ENCODE measurements at regions not wholly inside any gene's neighbourhood (a gene's known extent, or its start where the extent isn't known, plus 50 kb on each side); places are given as distances from the start of the nearest gene placed in this dataset.
"Not testable (repeated sequence)": the region's sequence is repeated elsewhere in the genome, so short reads cannot be mapped to it uniquely, and the experiment has no call there.

DNA sequence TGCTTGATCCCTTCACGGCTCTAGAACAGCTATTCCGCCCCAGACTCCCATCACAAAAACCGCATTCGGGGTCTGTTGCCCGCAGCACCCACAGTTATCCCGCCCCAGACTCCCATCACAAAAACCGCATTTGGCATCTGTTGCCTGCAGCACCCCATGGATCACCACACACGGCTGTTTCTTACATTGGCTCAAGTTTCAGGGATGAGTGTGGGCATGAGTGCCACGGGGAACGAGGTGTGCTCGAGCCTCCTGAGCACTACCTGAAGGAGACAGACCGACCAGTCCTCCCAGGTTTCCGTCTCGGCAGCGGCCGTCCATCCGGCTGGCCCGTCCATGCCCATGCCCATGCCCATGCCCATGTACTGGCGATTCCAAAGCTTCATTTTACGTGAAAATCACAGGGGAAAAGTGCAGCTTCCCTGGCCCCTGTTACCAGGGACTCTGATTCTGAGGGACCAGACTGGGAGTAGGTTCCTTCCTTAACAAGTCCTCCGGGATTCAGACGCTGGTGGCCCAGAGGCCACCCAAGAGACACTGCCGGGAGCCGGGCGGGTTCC, 66.4 kb upstream of the INSIG1 start:
- Histone ChIP-seq H3K27me3 (ENCODE audit: control insufficient read depth, insufficient read depth, low read length) (no peaks in the 10 kb centered on the region), H3K4me1 (ENCODE audit: control insufficient read depth, insufficient read depth, low read length) (peaks cover 15% of the 10 kb centered on the region), H3K9me3 (ENCODE audit: control insufficient read depth, low read depth, low read length) (no peaks in the 10 kb centered on the region), H3K36me3 (ENCODE audit: control insufficient read depth, insufficient read depth, low read length) (no peaks in the 10 kb centered on the region), H3K27ac (ENCODE audit: low read length) (no peak overlapping the region), H3K4me3 (ENCODE audit: low read length) (no peak overlapping the region)
- no peak for DNase-seq
- no CpG with 5 or more reads among the region's 25 CpGs for WGBS (ENCODE audit: insufficient coverage, low lambda C conversion rate)

DNA sequence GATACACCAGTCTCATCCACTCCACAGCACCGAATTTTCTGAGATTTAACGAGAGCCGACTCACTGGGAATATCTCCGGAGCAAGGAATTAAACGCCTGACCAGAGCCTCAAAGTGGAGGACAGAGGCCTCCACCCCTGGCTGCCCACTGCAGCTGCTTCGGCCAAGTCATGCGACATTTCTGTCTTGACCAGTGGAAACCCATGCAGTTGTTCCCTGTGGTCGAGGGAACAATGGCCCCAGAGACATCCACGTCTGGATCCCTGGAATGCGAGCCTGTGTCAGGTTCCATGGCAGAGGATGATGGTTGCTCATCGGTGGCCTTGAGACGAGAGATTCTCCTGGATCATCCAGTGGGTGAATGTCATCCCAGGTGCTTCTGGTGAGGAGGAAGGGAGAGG, 65.7 kb upstream of the INSIG1 start:
- 80% methylated on average over 1 of the region's 12 CpGs for whole genome bisulfite sequencing (ENCODE audit: insufficient coverage, low lambda C conversion rate)
- H3K9me3 ChIP-seq (ENCODE audit: control insufficient read depth, low read depth, low read length): no peaks in the 10 kb centered on the region
- H3K27me3 ChIP-seq (ENCODE audit: control insufficient read depth, insufficient read depth, low read length): no peaks in the 10 kb centered on the region
- DNase-seq: no peak
- no peak overlapping the region for H3K4me3 ChIP-seq (ENCODE audit: low read length)
- peaks cover 15% of the 10 kb centered on the region for H3K4me1 ChIP-seq (ENCODE audit: control insufficient read depth, insufficient read depth, low read length)
- no peaks in the 10 kb centered on the region for H3K36me3 ChIP-seq (ENCODE audit: control insufficient read depth, insufficient read depth, low read length)
- no peak overlapping the region for H3K27ac ChIP-seq (ENCODE audit: low read length)

DNA sequence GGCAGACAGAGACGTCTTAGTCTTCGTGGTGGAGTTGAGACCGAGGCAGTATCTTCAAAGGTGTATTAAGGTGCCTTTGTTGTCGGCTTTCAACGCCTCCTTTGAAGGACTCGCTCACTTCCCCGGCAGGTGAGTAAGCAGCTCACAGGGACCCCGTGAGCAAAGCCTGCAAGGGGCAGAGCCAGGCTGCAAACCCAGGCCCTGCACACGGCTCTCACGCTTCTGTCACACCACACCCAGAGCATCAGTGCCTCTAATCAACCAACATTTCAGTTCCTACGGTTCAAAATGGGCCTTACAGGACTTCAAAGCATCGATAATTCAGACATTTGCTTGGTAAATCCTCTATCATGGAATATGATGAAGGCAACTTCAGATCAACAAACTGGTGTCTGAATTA, 64.8 kb upstream of the INSIG1 start:
- Histone ChIP-seq H3K36me3 (ENCODE audit: control insufficient read depth, insufficient read depth, low read length) (no peaks in the 10 kb centered on the region), H3K27me3 (ENCODE audit: control insufficient read depth, insufficient read depth, low read length) (no peaks in the 10 kb centered on the region), H3K9me3 (ENCODE audit: control insufficient read depth, low read depth, low read length) (no peaks in the 10 kb centered on the region), H3K4me1 (ENCODE audit: control insufficient read depth, insufficient read depth, low read length) (peaks cover 15% of the 10 kb centered on the region), H3K4me3 (ENCODE audit: low read length) (no peak overlapping the region), H3K27ac (ENCODE audit: low read length) (no peak overlapping the region)
- no peak for DNase-seq
- WGBS (ENCODE audit: insufficient coverage, low lambda C conversion rate): 33% methylated on average over 1 of the region's 12 CpGs

DNA sequence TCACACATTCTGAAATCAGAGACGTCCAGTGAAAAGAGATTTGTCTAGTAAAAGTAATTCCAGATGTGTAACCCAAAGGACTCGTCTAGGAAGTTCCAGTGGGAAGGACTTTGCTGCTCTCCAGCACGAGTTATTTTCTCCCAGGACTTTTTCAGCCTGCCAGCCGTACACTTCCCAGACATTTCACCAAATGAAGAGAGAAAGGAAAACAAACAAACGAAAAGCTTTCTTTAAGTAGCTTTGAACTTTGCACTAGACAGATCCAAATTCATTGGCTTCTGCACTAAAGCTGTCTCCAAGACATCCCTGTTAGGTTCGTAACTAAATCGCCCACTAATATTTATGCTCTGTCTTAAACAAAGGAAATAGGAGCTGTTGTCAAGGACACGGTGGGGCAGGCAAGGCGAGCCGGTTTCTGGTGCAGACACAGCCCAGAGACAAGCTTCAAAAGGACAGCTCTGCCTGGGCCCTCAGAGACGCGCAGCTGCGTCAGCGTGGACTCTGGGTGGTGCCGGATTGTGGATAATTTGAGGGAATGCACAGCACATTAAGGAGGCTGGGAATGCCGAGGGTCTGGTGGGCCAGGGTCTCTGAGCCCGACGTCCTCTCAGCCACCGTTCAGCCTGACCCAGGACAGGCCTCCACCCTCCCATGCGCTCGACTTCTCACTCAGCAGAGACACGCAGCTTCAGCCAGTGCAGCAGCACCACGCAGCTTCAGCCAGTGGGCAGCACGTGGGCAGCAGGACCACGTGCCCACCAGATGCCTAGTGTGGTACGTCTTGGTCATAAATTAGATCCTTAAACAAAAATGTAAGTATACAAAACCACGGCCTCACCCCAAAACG, 64.1 kb upstream of the INSIG1 start:
- Histone ChIP-seq H3K9me3 (ENCODE audit: control insufficient read depth, low read depth, low read length) (no peaks in the 10 kb centered on the region), H3K36me3 (ENCODE audit: control insufficient read depth, insufficient read depth, low read length) (no peaks in the 10 kb centered on the region), H3K4me1 (ENCODE audit: control insufficient read depth, insufficient read depth, low read length) (peaks cover 15% of the 10 kb centered on the region), H3K4me3 (ENCODE audit: low read length) (no peak overlapping the region), H3K27me3 (ENCODE audit: control insufficient read depth, insufficient read depth, low read length) (no peaks in the 10 kb centered on the region), H3K27ac (ENCODE audit: low read length) (no peak overlapping the region)
- WGBS (ENCODE audit: insufficient coverage, low lambda C conversion rate): no CpG with 5 or more reads among the region's 28 CpGs
- DNase-seq: peak in 1 of 2 donors; percentile 42

DNA sequence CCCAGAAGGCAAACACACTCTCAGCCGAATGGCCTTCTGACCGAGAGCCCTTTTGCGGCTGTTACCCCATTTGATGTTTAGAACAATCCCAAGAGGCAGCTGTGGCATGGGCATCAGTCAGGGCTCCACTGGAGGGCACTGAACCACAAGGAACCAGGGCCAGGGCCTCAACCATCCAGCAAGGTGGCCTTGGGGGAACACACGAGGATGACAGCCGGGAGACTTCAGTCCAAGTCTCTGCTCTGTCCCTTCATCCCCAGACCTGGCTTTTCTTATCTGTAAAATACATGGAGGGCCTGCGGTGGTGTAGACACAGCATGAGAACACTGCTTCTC, 63.6 kb upstream of the INSIG1 start:
- H3K4me3 ChIP-seq (ENCODE audit: low read length): no peak overlapping the region
- H3K9me3 ChIP-seq (ENCODE audit: control insufficient read depth, low read depth, low read length): no peaks in the 10 kb centered on the region
- peaks cover 15% of the 10 kb centered on the region for H3K4me1 ChIP-seq (ENCODE audit: control insufficient read depth, insufficient read depth, low read length)
- H3K27ac ChIP-seq (ENCODE audit: low read length): no peak overlapping the region
- no peaks in the 10 kb centered on the region for H3K36me3 ChIP-seq (ENCODE audit: control insufficient read depth, insufficient read depth, low read length)
- peak in 1 of 2 donors; percentile 12 for DNase-seq
- WGBS (ENCODE audit: insufficient coverage, low lambda C conversion rate): no CpG with 5 or more reads among the region's 6 CpGs
- no peaks in the 10 kb centered on the region for H3K27me3 ChIP-seq (ENCODE audit: control insufficient read depth, insufficient read depth, low read length)

DNA sequence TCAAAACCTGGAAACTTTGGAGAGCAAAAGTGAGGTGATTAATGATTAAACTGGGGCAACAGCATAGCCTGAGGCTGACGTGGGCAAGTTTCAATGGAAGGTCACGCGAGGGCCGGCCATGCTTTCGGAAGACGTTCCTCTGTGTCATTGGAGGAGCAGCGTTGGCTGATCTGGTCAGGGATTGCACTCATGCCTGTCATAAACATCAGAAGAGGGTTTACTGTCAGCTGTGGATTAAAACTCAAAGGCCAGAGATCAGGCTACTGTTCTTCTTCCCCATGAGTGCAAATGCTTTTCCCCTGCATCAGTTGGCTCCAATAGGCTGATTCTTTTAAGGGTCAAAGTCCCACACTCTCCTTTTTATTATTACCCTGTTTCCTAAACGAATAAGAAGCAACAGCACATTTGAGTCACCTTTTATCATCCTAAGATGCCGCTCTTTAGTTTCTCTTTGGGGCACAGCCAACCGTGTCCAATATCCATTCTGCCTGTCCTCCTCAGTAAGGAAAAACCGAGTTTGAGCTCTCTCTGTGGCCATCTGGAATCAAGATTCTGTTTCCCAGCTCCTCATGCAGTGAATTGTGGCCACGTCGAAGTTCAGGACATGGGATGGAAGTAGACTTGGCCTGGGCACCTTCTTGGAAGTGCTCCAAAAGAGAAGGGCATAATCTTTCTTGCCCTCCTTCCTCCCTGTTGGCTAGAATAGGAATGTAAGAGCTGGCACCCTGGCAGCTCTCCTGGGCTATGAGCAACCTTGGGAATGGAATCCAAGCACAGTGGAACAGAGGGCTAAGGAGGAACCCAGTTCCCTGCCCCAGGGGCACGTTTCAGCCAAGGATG, 62.5 kb upstream of the INSIG1 start:
- peak overlapping the region; percentile 62 for H3K27ac ChIP-seq (ENCODE audit: low read length)
- DNase-seq: peak; percentile 76 to 88
- 17% methylated on average over 1 of the region's 14 CpGs for WGBS (ENCODE audit: insufficient coverage, low lambda C conversion rate)

DNA sequence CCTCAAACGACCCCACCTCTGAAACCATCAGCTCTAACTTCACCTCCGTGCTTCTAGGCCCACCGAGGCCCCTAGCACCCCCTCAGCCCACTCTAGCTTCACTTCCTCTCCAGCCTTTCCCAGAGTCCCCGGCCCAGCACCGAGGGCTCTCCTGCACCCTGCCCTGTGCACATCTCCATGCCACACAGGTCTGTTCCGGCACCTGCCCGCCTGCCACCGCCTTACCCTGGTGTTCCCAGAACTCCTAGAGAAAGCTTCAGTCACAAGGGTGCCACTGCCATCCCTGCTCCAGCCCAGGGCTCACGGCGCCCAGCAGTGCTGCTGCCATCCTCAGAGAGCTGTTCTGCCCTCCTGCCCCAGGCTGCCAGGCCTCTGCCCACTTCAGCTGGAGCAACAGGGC, 61.3 kb upstream of the INSIG1 start:
- WGBS (ENCODE audit: insufficient coverage, low lambda C conversion rate): no CpG with 5 or more reads among the region's 10 CpGs
- Histone ChIP-seq H3K36me3 (ENCODE audit: control insufficient read depth, insufficient read depth, low read length) (no peaks in the 10 kb centered on the region), H3K9me3 (ENCODE audit: control insufficient read depth, low read depth, low read length) (no peaks in the 10 kb centered on the region), H3K4me1 (ENCODE audit: control insufficient read depth, insufficient read depth, low read length) (peaks cover 15% of the 10 kb centered on the region), H3K27ac (ENCODE audit: low read length) (no peak overlapping the region), H3K27me3 (ENCODE audit: control insufficient read depth, insufficient read depth, low read length) (no peaks in the 10 kb centered on the region), H3K4me3 (ENCODE audit: low read length) (no peak overlapping the region)
- DNase-seq: no peak

More for the DNA sequence above, 62.5 kb upstream of the INSIG1 start:
- Histone ChIP-seq H3K27me3 (ENCODE audit: control insufficient read depth, insufficient read depth, low read length) (no peaks in the 10 kb centered on the region), H3K4me3 (ENCODE audit: low read length) (no peak overlapping the region), H3K9me3 (ENCODE audit: control insufficient read depth, low read depth, low read length) (no peaks in the 10 kb centered on the region), H3K36me3 (ENCODE audit: control insufficient read depth, insufficient read depth, low read length) (no peaks in the 10 kb centered on the region), H3K4me1 (ENCODE audit: control insufficient read depth, insufficient read depth, low read length) (peaks cover 15% of the 10 kb centered on the region)

DNA sequence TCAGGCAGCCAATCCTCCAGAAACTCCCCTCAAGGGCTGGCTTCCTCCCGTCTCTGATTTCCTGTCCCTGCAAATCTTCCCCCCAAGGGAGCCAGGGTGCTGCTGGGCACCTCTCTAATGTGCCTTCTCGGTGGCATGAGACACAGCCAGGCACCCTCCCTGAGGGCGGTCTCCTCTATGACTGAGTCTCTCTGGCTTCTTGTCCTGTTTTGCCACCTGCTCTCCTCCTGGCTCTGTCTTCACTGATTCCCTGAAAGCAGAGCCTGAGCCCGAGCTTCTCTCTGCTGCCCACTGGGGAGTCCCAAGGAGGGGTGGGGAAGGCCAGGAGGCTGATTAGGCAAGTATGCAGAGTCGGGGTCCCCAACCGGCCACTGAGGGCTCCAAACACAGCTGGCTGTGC, 60.4 kb upstream of the INSIG1 start:
- no peak overlapping the region for H3K4me3 ChIP-seq (ENCODE audit: low read length)
- no peak overlapping the region for H3K27ac ChIP-seq (ENCODE audit: low read length)

DNA sequence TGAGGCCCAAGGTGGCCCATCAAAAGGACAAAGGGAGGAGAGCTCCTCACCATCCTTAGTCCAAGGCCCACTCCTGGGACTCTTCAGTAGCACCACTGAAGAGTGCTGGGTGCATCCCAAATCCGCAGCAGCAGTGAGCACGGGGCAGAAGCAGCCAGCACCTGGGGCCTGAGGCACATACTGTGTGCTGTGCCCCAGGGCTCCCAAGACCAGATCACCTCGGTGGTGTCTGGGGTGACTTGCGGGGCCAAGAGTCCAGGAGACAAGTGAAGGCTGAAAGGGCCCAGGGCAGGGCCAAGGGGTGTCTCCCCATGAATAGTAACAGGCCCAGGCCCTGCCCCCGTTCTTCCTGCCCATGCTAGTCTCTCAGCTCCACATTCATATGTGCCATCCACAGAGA, 59.9 kb upstream of the INSIG1 start:
- H3K36me3 ChIP-seq (ENCODE audit: control insufficient read depth, insufficient read depth, low read length): no peaks in the 10 kb centered on the region
- H3K4me3 ChIP-seq (ENCODE audit: low read length): no peak overlapping the region
- H3K27ac ChIP-seq (ENCODE audit: low read length): no peak overlapping the region
- peaks cover 15% of the 10 kb centered on the region for H3K4me1 ChIP-seq (ENCODE audit: control insufficient read depth, insufficient read depth, low read length)
- WGBS (ENCODE audit: insufficient coverage, low lambda C conversion rate): no CpG with 5 or more reads among the region's 5 CpGs
- H3K27me3 ChIP-seq (ENCODE audit: control insufficient read depth, insufficient read depth, low read length): no peaks in the 10 kb centered on the region
- no peaks in the 10 kb centered on the region for H3K9me3 ChIP-seq (ENCODE audit: control insufficient read depth, low read depth, low read length)
- DNase-seq: no peak

More for the DNA sequence above, 60.4 kb upstream of the INSIG1 start:
- Histone ChIP-seq H3K27me3 (ENCODE audit: control insufficient read depth, insufficient read depth, low read length) (no peaks in the 10 kb centered on the region), H3K4me1 (ENCODE audit: control insufficient read depth, insufficient read depth, low read length) (peaks cover 15% of the 10 kb centered on the region), H3K9me3 (ENCODE audit: control insufficient read depth, low read depth, low read length) (no peaks in the 10 kb centered on the region), H3K36me3 (ENCODE audit: control insufficient read depth, insufficient read depth, low read length) (no peaks in the 10 kb centered on the region)
- no peak for DNase-seq
- WGBS (ENCODE audit: insufficient coverage, low lambda C conversion rate): no CpG with 5 or more reads among the region's 6 CpGs

DNA sequence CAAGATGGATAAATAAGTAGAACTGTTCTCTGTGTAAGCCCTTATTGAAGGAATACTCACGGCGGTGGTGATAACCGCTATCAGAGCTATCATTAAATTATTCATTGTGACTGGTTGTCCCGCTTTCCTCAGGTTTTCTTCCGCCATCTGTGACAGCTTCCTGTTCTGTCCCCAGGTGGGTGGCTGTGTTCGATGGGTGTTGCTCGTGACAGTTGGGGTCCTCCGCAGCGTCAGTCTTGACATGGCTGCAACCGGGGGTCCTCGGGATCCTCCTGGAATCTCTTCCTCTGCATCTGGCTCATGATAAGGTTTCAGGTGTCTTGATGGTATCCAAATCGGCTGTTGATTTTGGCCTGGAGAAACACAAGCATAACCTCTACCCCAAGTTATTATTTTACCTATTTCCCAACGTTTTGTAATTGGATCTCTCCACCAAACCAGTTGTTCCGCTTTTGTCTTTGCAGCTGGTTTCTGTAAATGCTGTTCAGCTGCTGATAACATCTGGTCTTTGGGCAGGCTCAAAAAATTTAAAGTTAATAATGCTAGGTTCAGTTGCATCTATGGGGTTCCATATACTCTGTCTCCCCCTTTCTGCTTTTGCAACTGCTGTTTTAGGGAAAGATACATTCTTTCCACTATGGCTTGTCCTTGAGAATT, 58.1 kb upstream of the INSIG1 start:
- WGBS (ENCODE audit: insufficient coverage, low lambda C conversion rate): no CpG with 5 or more reads among the region's 14 CpGs

More for the DNA sequence above, 58.1 kb upstream of the INSIG1 start:
- H3K27ac ChIP-seq (ENCODE audit: low read length); DNase-seq; H3K9me3 ChIP-seq (ENCODE audit: control insufficient read depth, low read depth, low read length); H3K4me3 ChIP-seq (ENCODE audit: low read length); H3K4me1 ChIP-seq (ENCODE audit: control insufficient read depth, insufficient read depth, low read length); H3K36me3 ChIP-seq (ENCODE audit: control insufficient read depth, insufficient read depth, low read length); H3K27me3 ChIP-seq (ENCODE audit: control insufficient read depth, insufficient read depth, low read length): not testable (repeated sequence)
